ENCODE measurements at regions not wholly inside any gene's neighbourhood (a gene's known extent, or its start where the extent isn't known, plus 50 kb on each side); places are given as distances from the start of the nearest gene placed in this dataset.

DNA sequence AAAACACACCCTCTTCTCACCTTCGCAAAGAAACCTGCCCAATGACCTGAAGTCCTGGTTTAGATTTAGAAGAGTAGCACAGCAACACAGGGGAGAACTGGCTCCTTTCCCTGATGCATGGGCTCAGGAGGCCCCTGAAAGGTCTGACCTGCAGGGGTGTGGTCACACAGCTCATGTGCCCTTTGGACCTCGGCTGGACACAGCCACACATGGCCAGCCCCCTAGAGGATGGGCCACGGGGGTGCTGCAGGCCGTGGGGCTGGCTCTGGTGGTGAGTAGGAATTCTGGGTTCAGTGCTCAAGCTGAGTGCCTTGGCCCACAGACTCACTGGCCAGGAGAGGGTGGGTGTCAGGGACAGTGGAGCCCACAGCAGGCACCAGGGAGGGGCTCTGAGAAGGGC is 118.5 kb upstream of the ADCY1 start:
- in situ Hi-C loops (cut with MboI; ENCODE audit: low sequenced_read_pairs, unreplicated experiment) = no loop called here
- DNase-seq (ENCODE audit: low spot score) = no peak
- TF ChIP-seq, protein P1, sequence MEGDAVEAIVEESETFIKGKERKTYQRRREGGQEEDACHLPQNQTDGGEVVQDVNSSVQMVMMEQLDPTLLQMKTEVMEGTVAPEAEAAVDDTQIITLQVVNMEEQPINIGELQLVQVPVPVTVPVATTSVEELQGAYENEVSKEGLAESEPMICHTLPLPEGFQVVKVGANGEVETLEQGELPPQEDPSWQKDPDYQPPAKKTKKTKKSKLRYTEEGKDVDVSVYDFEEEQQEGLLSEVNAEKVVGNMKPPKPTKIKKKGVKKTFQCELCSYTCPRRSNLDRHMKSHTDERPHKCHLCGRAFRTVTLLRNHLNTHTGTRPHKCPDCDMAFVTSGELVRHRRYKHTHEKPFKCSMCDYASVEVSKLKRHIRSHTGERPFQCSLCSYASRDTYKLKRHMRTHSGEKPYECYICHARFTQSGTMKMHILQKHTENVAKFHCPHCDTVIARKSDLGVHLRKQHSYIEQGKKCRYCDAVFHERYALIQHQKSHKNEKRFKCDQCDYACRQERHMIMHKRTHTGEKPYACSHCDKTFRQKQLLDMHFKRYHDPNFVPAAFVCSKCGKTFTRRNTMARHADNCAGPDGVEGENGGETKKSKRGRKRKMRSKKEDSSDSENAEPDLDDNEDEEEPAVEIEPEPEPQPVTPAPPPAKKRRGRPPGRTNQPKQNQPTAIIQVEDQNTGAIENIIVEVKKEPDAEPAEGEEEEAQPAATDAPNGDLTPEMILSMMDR (IDR thresholded peaks at IDR 0.05; ENCODE audit: borderline replicate concordance, control extremely low read depth, extremely low read depth, insufficient read depth, missing control alignments) = no peak

DNA sequence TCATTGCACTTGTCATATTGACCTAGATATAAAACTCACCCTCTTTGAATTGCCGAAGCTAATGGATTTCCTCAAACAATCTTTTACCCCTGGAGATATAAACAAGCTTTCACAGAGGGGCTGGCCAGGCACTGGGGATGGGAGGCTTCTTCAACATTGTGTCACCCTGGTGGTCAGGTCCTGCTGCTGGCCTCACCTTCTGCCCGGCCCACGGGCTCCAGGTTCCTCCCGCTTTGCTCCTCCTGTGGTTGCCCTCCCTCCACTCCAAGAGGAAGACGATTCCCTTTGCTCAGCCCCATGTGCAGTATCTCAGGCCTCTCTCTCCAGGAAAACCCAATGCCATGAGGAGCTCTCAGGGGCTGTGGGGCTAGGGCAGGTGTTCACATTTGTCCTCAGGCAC is 118.1 kb upstream of the ADCY1 start:
- TF ChIP-seq, protein P1 (IDR thresholded peaks at IDR 0.05; ENCODE audit: borderline replicate concordance, control extremely low read depth, extremely low read depth, insufficient read depth, missing control alignments) = no peak
- DNase-seq (ENCODE audit: low spot score) = no peak
- in situ Hi-C loops (cut with MboI; ENCODE audit: low sequenced_read_pairs, unreplicated experiment) = no loop called here

DNA sequence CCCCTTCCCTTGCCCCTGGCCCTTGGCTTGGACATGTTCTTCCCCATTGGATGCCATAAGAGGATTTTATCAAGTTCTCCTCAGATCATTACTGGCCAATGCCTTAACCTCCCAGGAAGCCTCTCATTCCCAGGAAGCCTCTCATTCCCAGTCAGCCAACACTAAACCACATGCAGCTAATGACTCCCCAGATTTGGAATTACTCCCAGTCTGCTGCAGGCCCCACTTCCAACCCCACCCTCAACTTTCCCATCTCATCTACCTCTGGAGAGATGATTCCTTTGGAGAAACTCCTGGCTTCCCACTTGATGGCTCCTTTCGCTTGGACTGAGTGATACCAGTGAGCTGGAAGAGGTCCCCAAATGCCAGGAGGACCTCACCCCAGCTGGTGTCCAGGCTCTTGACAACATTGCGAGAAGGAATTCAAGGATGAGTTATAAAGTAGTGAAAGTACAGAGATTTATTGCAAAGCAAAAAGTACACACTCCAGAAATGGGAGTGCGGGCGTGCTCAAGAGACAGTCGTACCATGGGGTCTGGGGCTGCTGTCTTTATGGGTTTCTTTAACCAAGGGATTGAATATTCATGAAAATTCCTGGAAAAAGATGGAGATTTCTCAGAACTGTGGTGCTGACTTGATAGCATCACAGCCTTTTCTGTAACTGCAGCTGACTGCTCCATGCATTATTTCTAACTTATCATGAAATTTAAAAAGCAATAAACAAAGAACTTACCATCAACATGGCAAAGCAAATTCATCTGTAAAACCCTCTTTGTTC is 117.2 kb upstream of the ADCY1 start:
- no peak for DNase-seq (ENCODE audit: low spot score)
- TF ChIP-seq, protein P1 (IDR thresholded peaks at IDR 0.05; ENCODE audit: borderline replicate concordance, control extremely low read depth, extremely low read depth, insufficient read depth, missing control alignments) = no peak
- in situ Hi-C loops (cut with MboI; ENCODE audit: low sequenced_read_pairs, unreplicated experiment) = no loop called here

DNA sequence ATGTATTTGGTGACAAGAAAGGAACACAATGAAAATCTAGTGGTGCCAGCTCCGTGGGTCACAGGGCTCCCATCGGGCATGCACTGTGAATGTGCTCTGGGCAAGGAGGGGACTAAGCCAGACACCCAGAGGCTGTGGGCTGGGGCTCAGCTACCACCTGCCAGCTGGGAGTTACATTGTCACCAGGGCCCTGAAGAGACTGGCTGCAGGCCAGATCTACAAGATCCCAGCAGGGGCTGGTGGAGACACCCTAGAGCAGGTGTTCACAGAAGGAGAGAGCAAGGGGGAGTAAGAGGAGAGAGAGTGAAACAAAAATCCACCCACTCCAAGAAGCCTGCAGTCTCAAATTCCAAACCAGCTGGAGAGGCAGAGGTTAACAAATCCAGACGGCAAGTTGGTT is 116.6 kb upstream of the ADCY1 start:
- TF ChIP-seq, protein P1 (IDR thresholded peaks at IDR 0.05; ENCODE audit: borderline replicate concordance, control extremely low read depth, extremely low read depth, insufficient read depth, missing control alignments) = no peak
- no peak for DNase-seq (ENCODE audit: low spot score)
- in situ Hi-C loops (cut with MboI; ENCODE audit: low sequenced_read_pairs, unreplicated experiment) = no loop called here

DNA sequence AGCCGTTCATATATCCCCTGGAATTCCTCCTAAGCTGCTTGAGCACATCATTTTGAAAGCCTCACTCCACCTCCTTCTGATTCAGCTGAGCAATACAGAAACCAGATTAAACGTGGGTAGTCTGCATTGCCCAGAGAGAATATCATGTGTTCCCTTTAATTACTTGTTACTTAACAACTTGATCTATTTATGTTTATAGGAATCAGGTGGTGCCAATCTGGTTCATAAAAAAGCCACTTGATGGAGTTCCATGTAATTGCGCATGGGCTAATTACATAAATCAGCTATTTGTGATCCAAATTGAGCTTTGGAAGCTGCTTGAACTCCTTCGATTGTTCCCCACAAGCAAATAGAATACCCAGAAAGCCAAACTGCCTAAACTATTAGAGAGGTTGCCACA is 114.7 kb upstream of the ADCY1 start:
- DNase-seq (ENCODE audit: low spot score) = no peak
- TF ChIP-seq, protein P1 (IDR thresholded peaks at IDR 0.05; ENCODE audit: borderline replicate concordance, control extremely low read depth, extremely low read depth, insufficient read depth, missing control alignments) = no peak
- in situ Hi-C loops (cut with MboI; ENCODE audit: low sequenced_read_pairs, unreplicated experiment) = no loop called here

DNA sequence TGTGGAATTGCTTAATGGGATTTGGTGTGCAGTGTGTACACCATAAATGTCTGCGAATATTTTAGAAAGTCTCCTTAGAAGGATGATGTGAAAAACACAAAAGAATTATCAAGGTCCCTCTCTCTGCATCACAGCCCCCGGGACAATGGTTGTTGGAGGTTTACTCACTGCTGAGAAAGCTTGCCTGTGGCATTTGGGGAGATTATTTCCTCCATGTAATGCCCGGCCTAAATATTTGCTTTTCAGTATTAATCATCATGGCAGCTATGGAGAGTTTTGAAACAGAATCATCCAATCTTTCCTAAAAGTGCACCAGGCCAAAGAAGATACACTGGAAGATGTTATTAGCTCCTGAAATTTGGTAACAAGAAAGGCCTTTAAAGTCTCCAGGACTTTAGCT is 113.8 kb upstream of the ADCY1 start:
- TF ChIP-seq, protein P1 (IDR thresholded peaks at IDR 0.05; ENCODE audit: borderline replicate concordance, control extremely low read depth, extremely low read depth, insufficient read depth, missing control alignments) = no peak
- no peak for DNase-seq (ENCODE audit: low spot score)
- in situ Hi-C loops (cut with MboI; ENCODE audit: low sequenced_read_pairs, unreplicated experiment) = no loop called here

All from GM13976 (cell line).